PC-3 (cell line): ENCODE measurements at regions not wholly inside any gene's neighbourhood (a gene's known extent, or its start where the extent isn't known, plus 50 kb on each side); places are given as distances from the start of the nearest gene placed in this dataset.

Source experiments
- ATAC-seq: fragments of 200-7000 bp; cut with Tn5 transposase; 2 replicates; pipeline ENCODE4 v1.9.1; 2020; ENCODE audit warnings: mild to moderate bottlenecking, moderate library complexity
- BruUV-seq: library from RNA; stranded (reverse); fragments of 400-500 nt; replicated peaks from 2 replicates; lab custom pipeline; 2021; lab: Mats Ljungman, UMichigan
- CTCF ChIA-PET: fragments of 300-600 bp; sonication (Branson Sonifier 250); formaldehyde crosslinking; loops from one replicate; lab custom pipeline; 2022; ENCODE audit warnings: antibody characterized with exemption; lab: Charles Lee
- POLR2A ChIA-PET: fragments of 300-600 bp; sonication (Branson Sonifier 250); formaldehyde crosslinking; loops from one replicate; lab custom pipeline; 2022; ENCODE audit warnings: antibody characterized with exemption; ENCODE audit not compliant: unreplicated experiment; lab: Charles Lee
- DNase-seq: peaks from one replicate; pipeline ENCODE4 v3.0.0-alpha.2; 2015
- H2AFZ ChIP-seq: fragments of 300-600 bp; sonication (generic); 2 replicates; pipeline ENCODE4 v1.6.0; 2016; ENCODE audit warnings: antibody characterized with exemption, low read length
- H3F3A ChIP-seq: fragments of 300-600 bp; sonication (generic); one replicate; pipeline ENCODE4 v1.6.0; 2017; ENCODE audit warnings: antibody characterized with exemption, low read length, control low read depth, mild to moderate bottlenecking; ENCODE audit not compliant: unreplicated experiment
- H3K27ac ChIP-seq: fragments of 300-600 bp; sonication (generic); 2 replicates; pipeline ENCODE4 v1.5.1; 2016; ENCODE audit warnings: mild to moderate bottlenecking, low read length
- H3K27me3 ChIP-seq: fragments of 300-600 bp; sonication (generic); 2 replicates; pipeline ENCODE4 v1.6.1; 2016; ENCODE audit warnings: low read length, mixed read lengths
- H3K36me3 ChIP-seq: fragments of 300-600 bp; sonication (generic); 2 replicates; pipeline ENCODE4 v1.6.1; 2016; ENCODE audit warnings: low read depth, mixed run types, low read length, mixed read lengths
- H3K4me1 ChIP-seq: fragments of 300-600 bp; sonication (generic); 2 replicates; pipeline ENCODE4 v1.5.1; 2016; ENCODE audit warnings: low read length; ENCODE audit not compliant: insufficient read depth
- H3K4me2 ChIP-seq: fragments of 300-600 bp; sonication (generic); 2 replicates; pipeline ENCODE4 v1.6.0; 2016; ENCODE audit warnings: low read length
- H3K4me3 ChIP-seq: fragments of 300-600 bp; sonication (generic); 2 replicates; pipeline ENCODE4 v1.5.1; 2016; ENCODE audit warnings: mild to moderate bottlenecking, low read length, mixed read lengths
- H3K79me2 ChIP-seq: fragments of 300-600 bp; sonication (generic); 2 replicates; pipeline ENCODE4 v1.6.1; 2017; ENCODE audit warnings: low read length, mixed read lengths
- H3K9ac ChIP-seq: fragments of 300-600 bp; sonication (generic); 2 replicates; pipeline ENCODE4 v1.6.0; 2016; ENCODE audit warnings: mild to moderate bottlenecking, low read length
- H3K9me2 ChIP-seq: fragments of 300-600 bp; sonication (generic); replicated peaks from 2 replicates; pipeline ENCODE4 v1.6.1; 2016; ENCODE audit warnings: mixed run types, low read length, mixed read lengths
- H3K9me3 ChIP-seq: fragments of 300-600 bp; sonication (generic); 2 replicates; pipeline ENCODE4 v1.6.1; 2016; ENCODE audit warnings: low read length, mixed read lengths
- H4K20me1 ChIP-seq: fragments of 300-600 bp; sonication (generic); 2 replicates; pipeline ENCODE4 v1.6.1; 2016; ENCODE audit warnings: low read length, mixed read lengths
- EZH2 ChIP-seq: fragments of 300-600 bp; sonication (generic); IDR thresholded peaks from one replicate; pipeline ENCODE4 v1.6.1; 2017; ENCODE audit warnings: antibody characterized with exemption, mild to moderate bottlenecking, low read length; ENCODE audit not compliant: unreplicated experiment
- EZH2phosphoT487 ChIP-seq: fragments of 300-600 bp; sonication (generic); IDR thresholded peaks from 2 replicates; pipeline ENCODE4 v1.6.1; 2018; ENCODE audit warnings: mild to moderate bottlenecking, antibody characterized with exemption, low read length, borderline replicate concordance
- intact Hi-C: fragments of 100-400 bp; cut with micrococcal nuclease; formaldehyde crosslinking; loops from 2 replicates; pipeline ENCODE4 v1.9.0; 2023
- TF ChIP-seq, protein P1 (sequence below): fragments of 300-600 bp; sonication (generic); conservative IDR thresholded peaks from 2 replicates; pipeline ENCODE4 v1.5.1; 2017; ENCODE audit warnings: antibody characterized with exemption, low read depth, mild to moderate bottlenecking, low read length

GRCh38 chr2:70036290-70036689 lies 51.0 kb upstream of the PCBP1 start:
- TF ChIP-seq EZH2 (no peak), EZH2phosphoT487 (no peak)
- TF ChIP-seq, protein P1, sequence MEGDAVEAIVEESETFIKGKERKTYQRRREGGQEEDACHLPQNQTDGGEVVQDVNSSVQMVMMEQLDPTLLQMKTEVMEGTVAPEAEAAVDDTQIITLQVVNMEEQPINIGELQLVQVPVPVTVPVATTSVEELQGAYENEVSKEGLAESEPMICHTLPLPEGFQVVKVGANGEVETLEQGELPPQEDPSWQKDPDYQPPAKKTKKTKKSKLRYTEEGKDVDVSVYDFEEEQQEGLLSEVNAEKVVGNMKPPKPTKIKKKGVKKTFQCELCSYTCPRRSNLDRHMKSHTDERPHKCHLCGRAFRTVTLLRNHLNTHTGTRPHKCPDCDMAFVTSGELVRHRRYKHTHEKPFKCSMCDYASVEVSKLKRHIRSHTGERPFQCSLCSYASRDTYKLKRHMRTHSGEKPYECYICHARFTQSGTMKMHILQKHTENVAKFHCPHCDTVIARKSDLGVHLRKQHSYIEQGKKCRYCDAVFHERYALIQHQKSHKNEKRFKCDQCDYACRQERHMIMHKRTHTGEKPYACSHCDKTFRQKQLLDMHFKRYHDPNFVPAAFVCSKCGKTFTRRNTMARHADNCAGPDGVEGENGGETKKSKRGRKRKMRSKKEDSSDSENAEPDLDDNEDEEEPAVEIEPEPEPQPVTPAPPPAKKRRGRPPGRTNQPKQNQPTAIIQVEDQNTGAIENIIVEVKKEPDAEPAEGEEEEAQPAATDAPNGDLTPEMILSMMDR = no peak
- H4K20me1 ChIP-seq = no peaks in the 10 kb centered on the region
- POLR2A ChIA-PET = no interaction called here
- no peak overlapping the region for H3K27ac ChIP-seq
- H3F3A ChIP-seq = no peaks in the 10 kb centered on the region
- H3K4me3 ChIP-seq = no peak overlapping the region
- CTCF ChIA-PET = no interaction called here
- no peak overlapping the region for H2AFZ ChIP-seq
- DNase-seq = no peak
- H3K4me2 ChIP-seq = no peak overlapping the region
- no peaks in the 10 kb centered on the region for H3K79me2 ChIP-seq
- no peak overlapping the region for H3K9ac ChIP-seq
- no peaks in the 10 kb centered on the region for H3K4me1 ChIP-seq
- BruUV-seq = no TSS peak
- H3K9me3 ChIP-seq = no peaks in the 10 kb centered on the region
- intact Hi-C loops = no loop called here
- no peaks in the 10 kb centered on the region for H3K9me2 ChIP-seq
- no peak for ATAC-seq
- no peaks in the 10 kb centered on the region for H3K27me3 ChIP-seq
- no peaks in the 10 kb centered on the region for H3K36me3 ChIP-seq

DNA sequence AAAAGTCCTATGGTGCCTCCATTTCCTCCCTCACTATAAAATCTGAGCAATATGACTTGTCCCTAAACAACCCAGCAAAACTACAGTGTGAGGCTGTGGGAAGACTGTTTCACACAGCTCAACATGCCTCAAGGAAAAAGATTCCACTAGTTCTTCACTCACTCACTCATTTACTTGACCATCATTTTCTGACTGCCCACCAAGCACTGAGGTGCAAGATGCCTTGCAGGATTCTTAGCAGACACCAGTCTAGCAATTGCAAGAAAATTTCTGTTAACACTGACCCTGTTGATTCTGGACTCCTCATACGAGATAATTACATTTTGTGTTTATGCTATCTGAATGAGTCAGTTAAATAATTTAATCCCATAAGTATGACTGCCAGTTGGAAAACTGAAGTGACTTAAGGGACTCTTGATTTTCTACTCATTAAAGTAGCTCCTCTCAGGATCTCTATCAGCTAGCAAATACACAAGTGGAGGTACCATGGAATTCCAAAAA lies 51.9 kb upstream of the PCBP1 start:
- no peaks in the 10 kb centered on the region for H3K27me3 ChIP-seq
- no peak for DNase-seq
- no peaks in the 10 kb centered on the region for H3K9me2 ChIP-seq
- H3K9me3 ChIP-seq = no peaks in the 10 kb centered on the region
- intact Hi-C loops = no loop called here
- TF ChIP-seq, protein P1 = no peak
- TF ChIP-seq EZH2 = no peak
- no peak for TF ChIP-seq EZH2phosphoT487
- ATAC-seq = no peak
- ChIA-PET CTCF (interaction anchor here (0.6 kb wide), 1 partner anchor 124 kb away, joined by 3 read pairs; no protein-coding TSS in a partner anchor), POLR2A (no interaction called here)
- H4K20me1 ChIP-seq = no peaks in the 10 kb centered on the region
- no peaks in the 10 kb centered on the region for H3K4me1 ChIP-seq
- H3K36me3 ChIP-seq = no peaks in the 10 kb centered on the region
- H3K9ac ChIP-seq = no peak overlapping the region
- no peak overlapping the region for H3K27ac ChIP-seq
- no peak overlapping the region for H3K4me2 ChIP-seq
- BruUV-seq = no TSS peak
- H2AFZ ChIP-seq = no peak overlapping the region
- H3K4me3 ChIP-seq = no peak overlapping the region
- H3F3A ChIP-seq = no peaks in the 10 kb centered on the region
- H3K79me2 ChIP-seq = no peaks in the 10 kb centered on the region

GRCh38 chr2:70030724-70031420 lies 56.4 kb upstream of the PCBP1 start:
- Histone ChIP-seq H3K9me3 (no peaks in the 10 kb centered on the region), H3K36me3 (no peaks in the 10 kb centered on the region), H3F3A (no peaks in the 10 kb centered on the region), H3K79me2 (no peaks in the 10 kb centered on the region), H3K9me2 (no peaks in the 10 kb centered on the region), H2AFZ (no peak overlapping the region), H4K20me1 (no peaks in the 10 kb centered on the region), H3K4me2 (no peak overlapping the region), H3K4me3 (no peak overlapping the region), H3K27ac (no peak overlapping the region), H3K4me1 (no peaks in the 10 kb centered on the region), H3K9ac (no peak overlapping the region), H3K27me3 (no peaks in the 10 kb centered on the region)
- POLR2A ChIA-PET = no interaction called here
- ATAC-seq = no peak
- CTCF ChIA-PET = no interaction called here
- BruUV-seq = no TSS peak
- no peak for DNase-seq
- intact Hi-C loops = no loop called here
- no peak for TF ChIP-seq EZH2phosphoT487
- TF ChIP-seq EZH2 = no peak
- TF ChIP-seq, protein P1 = no peak
